HG03097 (cell line): ENCODE measurements at regions not wholly inside any gene's neighbourhood (a gene's known extent, or its start where the extent isn't known, plus 50 kb on each side); places are given as distances from the start of the nearest gene placed in this dataset.

ENCODE experiments used
- ATAC-seq: cut with Tn5 transposase; IDR thresholded peaks from one replicate; pipeline ENCODE4 v1.9.1; 2021; ENCODE audit not compliant: unreplicated experiment, low FRiP score

DNA sequence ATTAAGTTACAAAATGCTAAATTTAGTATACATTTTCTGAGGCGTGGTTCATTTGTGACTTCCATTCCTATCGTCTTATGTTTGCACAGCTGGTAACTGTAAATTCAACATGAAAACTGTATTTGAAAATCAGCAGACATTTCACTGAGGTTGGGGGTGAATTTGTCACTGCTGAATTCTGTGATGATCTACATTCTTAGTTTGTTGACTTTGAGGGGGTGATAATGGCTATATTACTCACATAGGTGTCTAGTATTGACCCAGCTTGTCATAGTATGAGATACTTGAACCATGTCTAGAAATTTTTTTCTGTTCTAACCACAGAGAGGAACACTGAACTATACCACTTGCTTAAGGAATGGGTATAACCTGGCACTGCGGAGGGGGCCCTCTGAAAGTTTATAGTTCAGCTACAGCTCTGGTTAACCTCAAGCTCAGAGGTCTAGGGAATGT is 313.3 kb downstream of the PIK3R1 start:
- no peak for ATAC-seq

DNA sequence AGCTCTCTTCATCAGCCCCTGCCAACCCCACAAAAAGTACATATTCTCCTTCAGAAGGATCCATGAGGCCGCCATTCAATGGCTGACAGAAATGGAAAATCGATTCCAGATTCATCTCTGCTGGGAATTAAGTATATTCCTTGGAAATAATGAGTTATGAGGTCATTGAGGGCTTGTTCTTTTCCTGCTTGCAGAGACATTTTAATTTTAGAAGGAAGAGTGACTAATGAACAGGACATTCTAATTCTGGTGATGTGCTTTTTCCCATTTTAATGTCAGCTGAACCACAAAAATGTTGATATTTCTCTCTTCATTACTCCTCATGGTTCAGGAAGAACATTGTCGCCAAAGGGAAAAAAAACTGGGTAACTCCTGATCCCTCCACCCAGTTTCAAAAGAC is 314.0 kb downstream of the PIK3R1 start:
- no peak for ATAC-seq

DNA sequence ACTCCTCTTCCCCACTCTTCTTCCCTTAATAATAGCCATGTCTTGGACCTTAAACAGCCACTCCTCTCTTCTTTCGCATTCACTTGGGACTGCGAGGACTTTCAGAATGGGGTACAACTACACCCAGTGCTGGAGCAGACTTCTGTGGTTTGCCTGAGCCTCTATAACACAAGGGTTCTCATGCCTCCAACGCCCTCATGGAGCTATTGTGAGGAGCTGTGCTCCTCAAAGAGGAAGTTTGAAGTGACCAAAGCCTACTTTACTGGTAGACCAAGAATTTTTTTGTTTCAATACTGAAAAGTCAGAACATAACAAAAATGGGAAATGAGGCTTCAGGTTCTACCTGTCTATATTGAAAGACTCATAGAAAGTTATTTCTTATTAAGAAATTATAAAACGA is 316.4 kb downstream of the PIK3R1 start:
- no peak for ATAC-seq

DNA sequence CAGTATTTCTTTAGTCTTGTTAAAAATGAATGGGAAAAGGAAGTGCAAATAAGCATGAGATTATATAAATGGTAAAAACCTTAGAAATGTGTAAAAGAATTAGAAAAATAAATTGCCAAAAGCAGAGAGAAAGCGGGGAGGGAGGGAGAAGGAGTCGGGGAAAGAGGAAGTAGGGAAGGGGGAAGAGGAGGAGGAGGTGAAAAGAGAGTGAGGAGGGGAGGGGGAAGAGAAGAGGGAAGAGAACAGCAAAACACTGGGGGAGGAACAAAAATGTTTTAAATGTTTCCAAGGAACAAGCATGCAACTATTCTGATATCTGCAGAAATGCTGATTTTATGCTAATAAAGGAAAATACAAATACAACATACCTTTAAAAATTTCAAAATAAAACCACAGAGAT is 317.5 kb downstream of the PIK3R1 start:
- no peak for ATAC-seq

DNA sequence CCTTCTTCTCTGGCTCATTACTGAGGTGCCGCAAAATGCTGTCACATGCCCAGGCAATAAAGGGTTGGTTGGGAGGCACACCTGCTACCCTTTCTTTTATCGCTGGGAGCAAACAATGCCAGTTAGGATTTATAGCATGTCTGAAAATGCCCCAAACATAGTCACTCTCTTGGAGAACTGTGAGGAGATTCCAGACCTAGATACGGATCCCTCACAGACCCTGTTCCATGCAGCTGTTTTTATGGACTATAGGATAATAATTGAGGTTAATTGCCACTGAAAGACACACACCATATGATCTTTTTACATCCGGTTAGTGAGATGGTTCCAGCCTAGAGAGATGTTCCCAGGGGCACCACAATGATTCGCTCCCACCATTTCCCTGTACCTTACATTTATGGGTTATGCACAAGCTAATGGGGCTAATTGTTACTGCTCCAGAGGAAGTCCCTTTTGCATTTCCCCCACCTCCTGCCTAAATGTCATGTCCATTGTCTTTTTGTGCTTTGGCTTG is 318.1 kb downstream of the PIK3R1 start:
- ATAC-seq: no peak

DNA sequence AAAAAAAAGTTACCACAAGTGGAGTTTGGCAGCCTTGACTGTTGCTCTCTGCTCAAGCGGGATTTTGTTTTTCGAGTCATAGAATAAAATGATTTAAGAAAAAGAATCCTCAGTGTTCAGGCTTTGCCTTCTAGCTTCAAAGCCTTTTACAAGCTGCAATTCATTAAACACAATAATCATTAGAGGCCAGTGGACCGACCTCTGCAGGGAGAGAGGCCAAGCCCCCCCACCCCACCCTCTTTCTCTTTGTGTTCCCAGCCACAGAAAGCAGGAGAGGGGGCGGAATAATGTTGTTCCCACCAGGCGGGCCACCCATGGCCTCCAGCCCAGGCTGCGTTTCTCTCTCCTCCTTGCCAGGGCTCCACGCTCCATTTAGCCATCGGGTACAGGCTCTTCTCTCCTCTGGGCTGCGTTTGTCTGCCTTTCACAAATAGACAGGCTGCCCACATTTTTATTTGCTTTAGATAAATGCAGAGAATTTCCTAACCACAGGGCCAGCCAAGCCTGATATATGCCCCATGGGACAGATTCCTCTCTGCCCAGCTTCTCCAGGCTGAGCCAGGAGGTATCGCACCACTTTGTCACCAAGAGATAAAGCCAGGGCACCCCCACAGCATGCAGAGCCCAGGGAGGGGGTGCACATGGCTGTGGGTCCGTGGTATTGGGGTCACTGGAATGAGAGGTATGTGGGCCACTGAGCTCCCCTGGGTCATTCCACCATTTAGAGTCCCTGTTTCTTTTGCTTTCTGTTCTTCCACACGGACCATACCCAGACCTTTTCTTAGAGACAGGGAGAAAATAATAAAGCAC is 318.8 kb downstream of the PIK3R1 start:
- no peak for ATAC-seq

DNA sequence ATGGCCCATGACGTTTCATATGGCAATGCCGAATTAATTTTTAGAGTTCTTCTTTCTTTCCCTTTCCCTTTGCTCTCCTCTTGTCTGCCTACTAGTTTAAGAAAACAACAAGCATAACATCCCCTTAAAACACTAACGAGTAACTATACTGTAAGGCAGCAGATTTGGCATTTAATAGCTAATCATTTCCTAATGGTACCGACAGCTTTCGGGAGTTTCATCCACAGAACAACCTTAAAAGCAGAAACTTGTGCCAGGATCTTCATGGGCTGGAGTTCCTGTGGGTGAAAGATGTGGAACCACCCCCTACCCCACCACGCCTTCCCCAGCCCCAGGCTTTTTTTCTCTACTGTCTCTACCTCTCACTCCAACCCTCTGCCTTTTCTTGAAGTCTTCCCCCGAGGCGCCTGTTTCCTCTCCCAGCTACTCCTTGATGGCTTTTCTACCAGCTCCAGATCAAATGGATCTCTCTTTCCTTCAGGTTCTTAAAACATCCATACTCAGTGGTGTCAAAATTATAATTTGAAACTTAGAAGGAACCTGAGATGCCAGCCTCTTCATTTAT is 319.5 kb downstream of the PIK3R1 start:
- no peak for ATAC-seq

DNA sequence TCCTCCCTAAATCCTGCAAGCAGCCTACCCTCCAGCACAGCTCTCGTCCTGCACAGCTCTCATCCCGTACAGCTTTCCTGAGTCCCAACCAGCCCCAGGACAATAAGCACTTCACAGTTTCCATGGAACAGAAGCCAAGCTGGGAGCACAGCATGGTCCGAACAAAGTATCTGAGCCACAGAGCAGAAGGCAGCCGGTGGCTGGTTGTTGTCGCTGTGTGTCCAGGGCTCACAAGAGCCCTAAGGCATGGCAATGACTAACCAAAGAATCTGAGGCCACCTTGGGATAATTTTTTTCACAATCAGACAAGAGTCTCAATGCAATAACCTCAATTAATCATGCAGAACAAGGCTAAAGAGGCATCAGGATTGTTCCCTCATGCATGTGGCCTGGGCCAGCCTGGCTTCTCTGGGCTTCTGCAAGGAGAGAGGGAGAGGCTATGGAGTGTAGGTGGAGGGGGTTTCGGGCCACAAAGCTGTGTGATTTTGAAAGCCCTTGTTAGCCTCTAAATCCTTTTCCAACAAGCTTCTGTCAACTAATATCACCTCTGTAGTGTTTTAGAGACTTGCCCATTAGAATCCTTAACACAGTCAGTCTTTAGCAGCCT is 323.4 kb downstream of the PIK3R1 start:
- ATAC-seq: no peak

DNA sequence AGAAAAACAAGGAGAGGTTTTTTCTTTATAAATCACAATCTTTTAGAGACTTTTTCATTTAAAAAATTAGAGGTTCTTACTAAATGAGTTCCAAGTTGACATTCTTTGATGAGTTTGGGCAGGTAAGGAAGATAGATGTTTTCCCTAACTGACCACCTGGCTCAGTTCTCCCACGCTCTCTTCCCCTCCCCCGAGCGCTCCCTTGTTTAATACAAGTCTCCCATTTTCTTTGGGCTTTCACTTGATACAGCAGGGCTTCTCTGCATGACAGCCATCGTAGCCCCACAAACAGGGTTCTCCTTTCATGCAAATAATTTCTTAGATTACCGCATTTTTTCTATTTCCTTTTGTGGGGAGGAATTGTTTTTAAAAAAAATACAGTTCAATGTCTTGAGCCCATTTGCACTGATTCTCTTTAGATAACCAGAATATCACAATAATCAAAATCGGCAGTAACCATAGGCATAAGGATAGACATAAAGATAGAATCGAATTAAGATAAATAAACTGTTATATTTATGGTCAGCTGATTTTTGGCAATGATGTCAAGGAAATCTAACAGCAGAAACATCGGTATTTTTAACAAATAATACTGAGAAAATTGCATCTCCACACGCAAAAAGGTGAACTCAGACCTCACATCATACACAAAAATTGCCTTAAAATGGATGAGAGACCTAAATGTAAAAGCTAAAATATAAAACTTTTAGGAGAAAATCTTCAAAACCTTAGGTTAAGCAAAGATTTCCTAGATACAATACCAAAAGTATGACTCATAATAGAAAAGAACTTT is 325.4 kb downstream of the PIK3R1 start:
- ATAC-seq: no peak

DNA sequence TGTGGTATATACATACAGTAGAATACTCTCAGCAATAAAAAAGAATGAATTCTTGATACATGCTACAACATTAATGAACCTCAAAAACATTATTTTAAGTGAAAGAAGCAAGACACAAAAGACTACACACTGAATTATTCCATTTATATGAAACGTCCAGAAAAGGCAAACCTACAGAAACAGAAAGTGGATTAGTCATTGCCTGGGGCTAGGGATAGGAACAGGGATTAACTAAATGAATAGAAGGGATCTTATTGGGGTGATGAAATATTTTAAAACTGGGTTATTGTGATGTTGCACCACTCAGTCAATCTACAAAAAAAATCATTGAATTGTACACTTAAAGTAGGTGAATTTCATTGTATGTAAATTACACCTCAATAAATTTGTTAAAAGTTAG is 326.7 kb downstream of the PIK3R1 start:
- no peak for ATAC-seq

DNA sequence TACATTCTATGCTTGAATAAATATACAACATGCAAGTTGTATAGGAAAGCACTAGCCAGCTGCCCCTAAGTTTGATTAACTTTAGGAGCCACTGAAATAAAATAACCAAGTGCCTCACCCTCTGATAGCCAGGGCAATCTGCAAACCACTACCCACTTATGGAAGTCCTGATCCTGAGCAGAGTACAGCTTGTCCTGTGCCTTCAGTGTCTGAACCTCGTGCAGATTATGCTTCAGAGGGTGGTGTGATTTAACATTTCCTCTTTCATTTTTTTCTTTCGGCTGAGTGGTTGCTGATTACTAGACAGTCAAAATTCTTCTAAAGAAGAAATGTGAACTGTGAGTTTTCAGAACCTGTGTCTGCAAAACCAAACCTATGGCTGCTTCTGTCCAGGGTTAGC is 327.7 kb downstream of the PIK3R1 start:
- no peak for ATAC-seq

DNA sequence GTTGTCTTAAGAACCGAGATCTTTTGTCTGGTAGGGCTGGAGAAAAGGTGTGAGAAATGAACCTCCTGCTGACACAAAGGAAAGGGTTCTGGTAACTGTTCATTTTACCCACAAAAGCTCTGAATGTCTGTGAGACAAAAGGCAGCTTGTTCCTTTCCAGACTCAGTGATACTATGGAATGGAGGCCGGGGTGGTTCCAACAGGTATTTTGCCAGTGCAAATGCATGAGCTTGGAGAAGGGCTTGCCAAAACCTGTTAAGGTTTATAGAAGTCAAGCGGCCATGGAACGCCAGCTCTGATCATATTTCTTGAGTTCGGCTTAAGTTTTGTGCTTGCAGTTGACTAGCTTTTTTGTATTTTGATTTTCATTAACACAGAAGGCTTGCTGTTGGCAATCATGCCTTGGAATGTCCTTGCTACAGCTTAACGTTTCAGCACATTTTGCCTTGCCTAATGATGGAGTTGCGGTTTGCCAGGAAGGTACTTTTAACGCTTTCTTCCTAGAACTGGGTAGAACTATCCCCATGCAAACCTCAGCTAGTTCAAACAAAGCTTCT is 328.6 kb downstream of the PIK3R1 start:
- ATAC-seq: no peak

DNA sequence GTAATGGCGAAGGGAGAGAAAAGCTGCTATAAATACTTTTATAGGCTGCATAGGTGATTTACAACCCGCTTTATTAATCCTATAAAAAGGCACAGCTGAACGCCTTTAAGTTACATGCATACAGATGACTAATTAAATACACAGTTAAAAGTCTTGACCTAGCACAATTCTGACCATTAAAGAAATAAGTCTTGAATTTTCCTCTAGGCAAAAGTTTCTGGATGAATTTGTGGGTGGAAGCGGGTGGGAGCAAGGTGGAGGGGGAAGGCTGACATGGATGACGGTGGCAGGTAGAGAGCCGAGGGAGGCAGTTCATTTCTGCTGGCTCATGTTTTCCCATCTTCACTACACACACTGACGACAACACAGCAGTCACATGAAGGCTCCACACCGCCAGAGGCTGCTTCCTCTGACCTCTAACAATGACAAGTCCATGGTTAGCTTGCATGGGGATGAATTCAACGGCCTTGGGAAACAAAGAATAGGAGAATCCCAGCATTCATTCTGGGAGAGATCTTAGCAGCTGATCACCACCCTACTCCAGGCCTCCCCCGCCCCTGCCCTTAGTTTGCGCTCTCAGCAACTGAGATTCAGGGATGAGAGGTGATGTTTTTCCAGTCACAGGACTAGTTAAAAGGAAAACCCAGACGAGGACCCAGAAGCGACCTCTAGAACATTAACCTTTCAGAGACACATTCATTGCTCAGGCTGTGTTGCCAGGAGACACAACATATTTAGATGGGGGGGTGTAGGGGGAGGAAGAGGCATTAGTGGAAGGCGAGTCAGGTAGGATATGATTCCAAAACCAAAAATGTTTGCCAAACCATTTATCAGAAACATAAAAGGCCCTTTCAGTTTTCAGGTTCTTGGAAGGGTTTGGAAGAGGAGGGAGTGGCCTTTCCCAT is 329.3 kb downstream of the PIK3R1 start:
- no peak for ATAC-seq

DNA sequence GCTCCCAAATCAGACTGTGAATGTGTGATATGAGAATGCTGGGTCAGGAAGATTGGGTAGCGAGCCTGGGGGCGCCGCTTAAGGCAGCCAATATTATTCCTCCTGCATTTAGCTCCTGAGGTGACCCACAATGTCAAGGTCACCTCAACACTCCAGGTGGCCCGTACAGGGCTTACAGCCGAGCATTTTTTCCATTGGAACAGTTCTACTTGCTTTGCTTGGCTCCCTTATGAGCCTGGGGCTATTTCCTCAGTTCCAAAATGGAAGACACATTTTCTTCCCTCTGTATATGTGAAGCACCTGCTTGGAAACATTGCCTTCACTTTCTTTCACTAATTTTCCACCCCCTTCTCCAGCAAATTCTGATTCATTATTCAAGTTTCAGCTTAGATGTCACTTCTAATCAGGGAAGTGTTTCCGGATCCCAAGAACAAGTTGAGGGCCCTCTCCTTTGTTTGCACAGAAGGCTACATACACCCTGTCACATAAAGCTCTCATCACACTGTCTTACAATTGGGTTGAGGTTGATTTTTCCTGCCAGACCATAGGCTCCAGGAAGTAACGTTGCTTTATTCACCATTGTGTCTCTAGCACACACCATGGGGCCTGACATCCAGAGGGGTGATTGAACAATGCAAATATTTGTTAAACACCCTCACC is 330.2 kb downstream of the PIK3R1 start:
- no peak for ATAC-seq

DNA sequence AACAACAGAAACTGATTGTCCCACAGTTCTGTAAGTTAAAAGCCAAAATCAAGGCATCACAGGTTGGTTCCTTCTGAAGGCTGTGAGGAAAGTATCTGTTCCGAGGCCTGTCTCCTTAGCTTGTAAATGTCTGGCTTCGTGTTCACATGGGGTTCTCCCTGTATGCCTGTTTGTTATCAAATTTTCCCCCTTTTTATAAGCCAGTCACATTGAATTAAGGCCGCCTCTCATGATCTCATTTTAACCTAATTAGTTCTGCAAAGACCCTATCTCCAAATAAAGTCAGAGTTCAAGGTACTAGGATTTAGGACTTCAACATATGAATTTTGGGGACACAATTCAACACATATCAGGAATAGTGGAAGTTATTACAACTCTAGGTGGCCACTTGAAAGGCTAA is 331.5 kb downstream of the PIK3R1 start:
- no peak for ATAC-seq

DNA sequence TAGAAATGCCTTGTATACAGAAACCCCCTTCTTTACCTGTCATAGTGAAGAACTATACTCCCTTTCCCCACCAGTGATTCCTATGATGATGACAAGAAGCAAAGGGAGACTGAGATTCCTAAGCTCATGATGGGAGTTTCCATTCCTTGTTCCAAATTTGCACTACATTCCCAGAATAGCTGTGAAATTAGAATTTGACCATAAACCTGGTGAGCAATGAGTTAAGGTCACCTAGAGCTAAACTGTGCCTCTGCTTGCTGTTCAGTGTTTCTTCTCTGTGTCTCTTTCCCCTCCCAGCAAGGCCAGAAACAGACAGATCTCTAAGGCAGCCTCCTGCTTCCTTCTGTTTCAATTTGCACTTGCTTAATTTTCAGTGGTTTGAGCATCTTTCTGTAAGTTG is 332.1 kb downstream of the PIK3R1 start:
- ATAC-seq: no peak

DNA sequence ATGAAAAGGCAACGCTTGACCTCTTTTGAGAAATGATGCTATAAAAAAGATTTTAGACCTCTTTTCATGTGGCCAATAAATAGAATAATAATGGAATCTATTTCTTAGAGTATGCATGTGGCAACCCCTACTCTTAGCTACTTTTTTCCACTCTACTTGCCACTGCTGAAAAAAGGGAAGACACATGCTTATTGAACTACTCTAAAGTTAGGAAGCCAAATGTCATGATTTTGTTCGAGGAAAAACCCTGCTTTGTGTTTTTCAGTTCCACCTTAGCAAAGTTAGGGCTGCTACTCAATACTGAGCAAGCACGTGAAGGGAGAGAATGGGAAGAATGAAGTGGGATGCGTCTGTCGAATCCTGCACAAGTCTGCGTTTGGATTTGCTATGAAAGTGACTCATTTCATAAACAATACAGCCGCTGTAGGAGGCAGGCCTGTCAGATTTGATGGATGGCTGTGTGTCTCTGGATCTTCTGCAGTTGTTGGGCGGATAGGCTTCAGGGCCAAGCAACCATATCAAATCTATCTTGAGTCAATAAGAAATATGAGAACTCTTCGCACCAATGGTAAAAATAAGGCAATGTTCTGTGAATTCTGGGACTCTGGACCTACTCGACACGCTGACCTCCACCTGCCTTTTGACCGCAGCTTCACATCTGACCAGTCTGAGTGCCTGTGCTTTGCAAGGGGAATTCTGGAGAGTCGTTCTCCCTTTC is 333.6 kb downstream of the PIK3R1 start:
- ATAC-seq: no peak

DNA sequence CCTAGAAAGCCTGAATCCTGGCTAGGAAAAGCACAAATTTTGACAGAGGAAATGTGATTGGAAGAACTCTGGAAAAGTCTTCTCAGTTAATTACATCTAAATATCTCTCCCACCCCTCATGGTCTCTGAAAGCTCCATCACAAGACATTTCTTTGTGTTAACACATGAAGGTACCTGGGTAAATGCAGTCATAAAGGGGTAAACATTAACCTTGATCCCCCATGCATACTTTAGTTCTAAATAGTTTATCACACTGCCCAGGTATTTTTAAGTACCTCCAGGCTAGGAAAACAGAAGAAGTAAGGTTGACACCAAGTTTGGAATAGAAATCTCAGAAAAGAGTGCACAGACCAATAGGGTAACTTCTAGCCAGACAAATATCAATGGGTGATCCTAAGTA is 334.5 kb downstream of the PIK3R1 start:
- no peak for ATAC-seq

DNA sequence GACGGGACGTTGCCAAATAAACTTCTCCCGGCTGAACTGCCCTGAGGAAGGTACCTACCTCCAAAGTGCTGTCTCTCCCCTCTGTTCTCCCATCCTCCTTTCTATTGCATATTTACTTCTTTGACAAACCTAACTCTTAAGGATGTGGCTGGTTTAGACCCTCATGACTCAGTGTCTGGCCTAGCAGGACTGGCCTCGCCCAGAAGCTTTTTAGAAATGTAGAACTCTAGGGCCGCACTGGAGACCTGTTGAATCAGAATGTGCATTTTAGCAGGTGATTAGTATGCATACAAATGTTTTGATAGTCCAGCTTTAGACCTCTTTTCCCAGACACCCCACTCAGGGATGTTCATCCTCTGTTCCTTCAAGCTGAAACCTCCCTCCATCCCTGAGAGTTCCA is 335.9 kb downstream of the PIK3R1 start:
- ATAC-seq: no peak
